GM06990 (cell line): ENCODE measurements at regions not wholly inside any gene's neighbourhood (a gene's known extent, or its start where the extent isn't known, plus 50 kb on each side); places are given as distances from the start of the nearest gene placed in this dataset.

Source experiments
- DNase-seq: peaks from one replicate; pipeline ENCODE4 v3.0.0-alpha.2; 2011; ENCODE audit not compliant: insufficient read length; ENCODE audit errors: extremely low read depth
- H3K27me3 ChIP-seq: replicated peaks from 2 replicates; pipeline ENCODE4 v1.6.0; 2011; ENCODE audit warnings: low read length; ENCODE audit not compliant: control insufficient read depth, insufficient read depth
- H3K36me3 ChIP-seq: 2 replicates; pipeline ENCODE4 v1.5.1; 2011; ENCODE audit warnings: low read length; ENCODE audit not compliant: control insufficient read depth, insufficient read depth
- H3K4me3 ChIP-seq: replicated peaks from 2 replicates; pipeline ENCODE4 v1.5.1; 2011; ENCODE audit warnings: low read depth, mild to moderate bottlenecking, control low read depth, low read length
- CTCF ChIP-seq: IDR thresholded peaks from 2 replicates; pipeline ENCODE4 v1.5.1; 2011; ENCODE audit warnings: low read length, control low read depth, mild to moderate bottlenecking, inconsistent platforms; ENCODE audit not compliant: insufficient read depth, poor library complexity, severe bottlenecking

DNA sequence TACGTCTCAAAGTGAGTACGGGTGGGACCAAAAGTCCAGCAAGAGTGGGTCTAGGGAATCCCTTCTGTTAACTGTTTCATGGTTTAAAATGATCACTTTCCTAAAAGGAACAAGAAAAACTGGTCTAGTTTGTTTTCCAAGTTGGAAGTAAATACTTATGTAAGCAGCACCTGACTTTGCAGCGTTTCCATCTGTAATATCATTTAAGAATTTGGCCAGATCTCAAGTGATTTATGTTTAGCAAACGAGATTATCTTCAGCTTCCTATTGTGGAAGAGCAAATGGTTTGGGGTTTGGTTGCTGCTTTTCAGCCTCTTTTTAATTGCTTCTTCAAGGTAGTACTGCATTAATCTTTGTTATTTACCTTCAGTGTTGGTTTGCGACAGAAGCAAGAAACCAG lies 50.4 kb downstream of the FHIP1A start:
- no peak for TF ChIP-seq CTCF
- Histone ChIP-seq H3K4me3 (no peak overlapping the region), H3K36me3 (no peaks in the 10 kb centered on the region), H3K27me3 (no peaks in the 10 kb centered on the region; the same call in 1 of the 2 replicates)
- DNase-seq: no peak

GRCh38 chr4:151460434-151460833 lies 51.5 kb downstream of the FHIP1A start:
- no peaks in the 10 kb centered on the region; the same call in 1 of the 2 replicates for H3K27me3 ChIP-seq
- no peaks in the 10 kb centered on the region for H3K36me3 ChIP-seq
- TF ChIP-seq CTCF: no peak
- no peak overlapping the region for H3K4me3 ChIP-seq
- no peak for DNase-seq

DNA sequence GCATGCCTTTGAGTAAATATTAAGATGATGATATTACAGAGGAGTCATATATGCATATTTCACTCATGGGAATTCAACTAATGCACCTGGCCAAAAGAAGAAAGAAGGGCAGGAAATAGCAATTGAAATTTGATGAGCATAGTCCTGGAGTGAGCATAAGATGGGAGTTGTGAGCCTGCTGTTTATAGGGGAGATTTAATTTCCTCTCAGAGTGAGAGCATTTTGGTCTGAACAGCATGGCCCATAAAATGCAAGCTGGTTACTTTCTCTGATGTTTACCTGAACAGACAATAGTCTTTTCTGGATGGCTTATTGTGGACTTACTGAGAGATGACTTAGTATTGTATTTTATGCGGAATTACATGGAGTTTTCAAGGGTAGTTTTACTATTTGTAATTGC lies 53.6 kb downstream of the FHIP1A start:
- DNase-seq: no peak
- TF ChIP-seq CTCF: no peak
- no peaks in the 10 kb centered on the region for H3K36me3 ChIP-seq
- H3K4me3 ChIP-seq: no peak overlapping the region
- no peaks in the 10 kb centered on the region; the same call in 1 of the 2 replicates for H3K27me3 ChIP-seq

- Histone ChIP-seq H3K27me3 (no peaks in the 10 kb centered on the region), H3K36me3 (no peaks in the 10 kb centered on the region), H3K4me3 (no peak overlapping the region)
- no peak for DNase-seq
- no peak for TF ChIP-seq CTCF
Observed at GRCh38 chr4:151468715-151469696, 60.0 kb downstream of the FHIP1A start.

DNA sequence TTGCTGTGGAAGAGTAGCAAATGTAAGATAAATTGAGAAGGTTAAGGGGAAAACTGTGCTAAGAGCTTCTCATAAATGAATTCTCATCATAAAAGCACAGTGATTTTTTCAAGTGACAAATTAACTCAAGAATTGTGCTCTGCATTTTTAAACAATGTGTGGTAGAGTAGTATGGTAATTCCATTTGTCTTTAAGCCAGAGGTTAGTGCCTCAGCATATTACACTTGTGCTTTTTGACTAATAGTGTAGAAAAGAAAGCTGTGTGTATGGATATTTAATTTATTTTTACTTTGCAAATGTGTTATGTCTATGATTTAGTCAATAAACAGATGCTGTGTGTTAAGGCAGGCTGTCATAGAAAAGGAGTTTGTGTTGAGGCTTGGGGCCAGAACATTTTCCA lies 61.0 kb downstream of the FHIP1A start:
- H3K4me3 ChIP-seq: no peak overlapping the region
- no peaks in the 10 kb centered on the region for H3K36me3 ChIP-seq
- no peak for DNase-seq

More for the DNA sequence above, 61.0 kb downstream of the FHIP1A start:
- no peak for TF ChIP-seq CTCF
- H3K27me3 ChIP-seq: no peaks in the 10 kb centered on the region
